ENCODE measurements at regions not wholly inside any gene's neighbourhood (a gene's known extent, or its start where the extent isn't known, plus 50 kb on each side); places are given as distances from the start of the nearest gene placed in this dataset.
A peak's percentile ranks its signal among the peaks of the same experiment; 100 is the strongest.

DNA sequence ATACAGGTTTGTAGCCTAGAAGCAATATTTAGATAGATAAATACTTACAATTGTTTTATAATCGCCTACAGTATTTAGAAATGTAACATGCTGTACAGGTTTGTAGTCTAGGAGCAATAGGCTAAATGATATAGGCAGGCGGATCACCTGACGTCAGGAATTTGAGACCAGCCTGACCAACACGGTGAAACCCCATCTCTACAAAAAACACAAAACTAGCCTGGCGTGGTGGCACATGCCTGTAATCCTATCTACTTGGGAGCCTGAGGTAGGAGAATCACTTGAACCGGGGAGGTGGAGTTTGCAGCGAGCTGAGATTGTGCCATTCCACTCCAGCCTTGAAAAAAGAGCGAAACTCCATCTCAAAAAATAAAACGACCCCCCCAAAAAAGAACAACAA, 375.2 kb upstream of the EPHA3 start:
- Histone ChIP-seq H3K9me3 (ENCODE audit: control insufficient read depth, insufficient read depth, low read depth, low read length) (no peaks in the 10 kb centered on the region), H3K79me2 (ENCODE audit: control insufficient read depth, insufficient read depth, low read length) (no peaks in the 10 kb centered on the region), H3K4me1 (ENCODE audit: control insufficient read depth, extremely low read depth, insufficient read depth, low read length) (no peaks in the 10 kb centered on the region), H4K20me1 (ENCODE audit: control insufficient read depth, extremely low read depth, insufficient read depth, low read length) (no peaks in the 10 kb centered on the region), H3K4me2 (ENCODE audit: extremely low read depth, insufficient read depth, low read length) (no peak overlapping the region), H3K36me3 (ENCODE audit: control insufficient read depth, insufficient read depth, low read length) (no peaks in the 10 kb centered on the region), H2AFZ (ENCODE audit: low read length) (no peak overlapping the region), H3K27ac (ENCODE audit: insufficient read depth, low read length) (no peak overlapping the region), H3K27me3 (ENCODE audit: control insufficient read depth, insufficient read depth, low read length) (no peaks in the 10 kb centered on the region), H3K9ac (ENCODE audit: insufficient read depth, low read length) (no peak overlapping the region), H3K4me3 (replicated peaks in 1 of 4; ENCODE audit: control extremely low read depth in 1 of 4, insufficient read depth in 1 of 4, low read depth in 3 of 4, low read length in 4 of 4) (no peak overlapping the region)
- DNase-seq (ENCODE audit: low read depth in 2 of 2), result no peak
- no peak for TF ChIP-seq EZH2 (IDR thresholded peaks at IDR 0.05; ENCODE audit: low read length, missing control alignments)
- TF ChIP-seq, protein P1, sequence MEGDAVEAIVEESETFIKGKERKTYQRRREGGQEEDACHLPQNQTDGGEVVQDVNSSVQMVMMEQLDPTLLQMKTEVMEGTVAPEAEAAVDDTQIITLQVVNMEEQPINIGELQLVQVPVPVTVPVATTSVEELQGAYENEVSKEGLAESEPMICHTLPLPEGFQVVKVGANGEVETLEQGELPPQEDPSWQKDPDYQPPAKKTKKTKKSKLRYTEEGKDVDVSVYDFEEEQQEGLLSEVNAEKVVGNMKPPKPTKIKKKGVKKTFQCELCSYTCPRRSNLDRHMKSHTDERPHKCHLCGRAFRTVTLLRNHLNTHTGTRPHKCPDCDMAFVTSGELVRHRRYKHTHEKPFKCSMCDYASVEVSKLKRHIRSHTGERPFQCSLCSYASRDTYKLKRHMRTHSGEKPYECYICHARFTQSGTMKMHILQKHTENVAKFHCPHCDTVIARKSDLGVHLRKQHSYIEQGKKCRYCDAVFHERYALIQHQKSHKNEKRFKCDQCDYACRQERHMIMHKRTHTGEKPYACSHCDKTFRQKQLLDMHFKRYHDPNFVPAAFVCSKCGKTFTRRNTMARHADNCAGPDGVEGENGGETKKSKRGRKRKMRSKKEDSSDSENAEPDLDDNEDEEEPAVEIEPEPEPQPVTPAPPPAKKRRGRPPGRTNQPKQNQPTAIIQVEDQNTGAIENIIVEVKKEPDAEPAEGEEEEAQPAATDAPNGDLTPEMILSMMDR (conservative IDR thresholded peaks at IDR 0.05 in 1 of 2, IDR thresholded peaks at IDR 0.05 in 1 of 2; ENCODE audit: low read depth in 1 of 2, low read length in 2 of 2), result no peak

DNA sequence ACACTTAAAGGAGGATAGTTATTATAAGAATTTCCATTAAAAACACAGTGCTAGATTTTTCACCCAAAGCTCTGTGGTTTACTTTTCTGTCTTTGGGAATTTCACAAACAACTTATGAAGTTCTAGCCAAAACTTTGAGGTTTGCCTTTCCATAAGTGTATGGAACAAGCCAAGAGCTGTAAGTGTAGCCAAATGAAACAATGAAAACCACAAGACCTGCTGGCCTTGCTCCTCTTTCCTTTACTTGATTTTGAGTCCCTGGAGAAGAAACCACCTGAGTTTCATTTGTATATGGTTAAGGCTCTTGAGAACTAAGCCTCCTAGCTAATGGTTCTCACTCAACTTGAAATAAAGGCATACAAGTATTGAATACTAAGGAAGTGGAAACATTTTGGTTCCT, 365.3 kb upstream of the EPHA3 start:
- TF ChIP-seq EZH2 (IDR thresholded peaks at IDR 0.05; ENCODE audit: low read length, missing control alignments), result no peak
- TF ChIP-seq, protein P1 (conservative IDR thresholded peaks at IDR 0.05 in 1 of 2, IDR thresholded peaks at IDR 0.05 in 1 of 2; ENCODE audit: low read depth in 1 of 2, low read length in 2 of 2), result no peak
- Histone ChIP-seq H3K9ac (ENCODE audit: insufficient read depth, low read length) (no peak overlapping the region), H3K27ac (ENCODE audit: insufficient read depth, low read length) (no peak overlapping the region), H3K36me3 (ENCODE audit: control insufficient read depth, insufficient read depth, low read length) (no peaks in the 10 kb centered on the region), H4K20me1 (ENCODE audit: control insufficient read depth, extremely low read depth, insufficient read depth, low read length) (no peaks in the 10 kb centered on the region), H3K27me3 (ENCODE audit: control insufficient read depth, insufficient read depth, low read length) (no peaks in the 10 kb centered on the region), H3K79me2 (ENCODE audit: control insufficient read depth, insufficient read depth, low read length) (no peaks in the 10 kb centered on the region), H3K4me3 (replicated peaks in 1 of 4; ENCODE audit: control extremely low read depth in 1 of 4, insufficient read depth in 1 of 4, low read depth in 3 of 4, low read length in 4 of 4) (no peak overlapping the region), H3K9me3 (ENCODE audit: control insufficient read depth, insufficient read depth, low read depth, low read length) (no peaks in the 10 kb centered on the region), H3K4me1 (ENCODE audit: control insufficient read depth, extremely low read depth, insufficient read depth, low read length) (no peaks in the 10 kb centered on the region), H2AFZ (ENCODE audit: low read length) (no peak overlapping the region), H3K4me2 (ENCODE audit: extremely low read depth, insufficient read depth, low read length) (no peak overlapping the region)
- DNase-seq (ENCODE audit: low read depth in 2 of 2), result peak in 1 of 2 donors; percentile 89

DNA sequence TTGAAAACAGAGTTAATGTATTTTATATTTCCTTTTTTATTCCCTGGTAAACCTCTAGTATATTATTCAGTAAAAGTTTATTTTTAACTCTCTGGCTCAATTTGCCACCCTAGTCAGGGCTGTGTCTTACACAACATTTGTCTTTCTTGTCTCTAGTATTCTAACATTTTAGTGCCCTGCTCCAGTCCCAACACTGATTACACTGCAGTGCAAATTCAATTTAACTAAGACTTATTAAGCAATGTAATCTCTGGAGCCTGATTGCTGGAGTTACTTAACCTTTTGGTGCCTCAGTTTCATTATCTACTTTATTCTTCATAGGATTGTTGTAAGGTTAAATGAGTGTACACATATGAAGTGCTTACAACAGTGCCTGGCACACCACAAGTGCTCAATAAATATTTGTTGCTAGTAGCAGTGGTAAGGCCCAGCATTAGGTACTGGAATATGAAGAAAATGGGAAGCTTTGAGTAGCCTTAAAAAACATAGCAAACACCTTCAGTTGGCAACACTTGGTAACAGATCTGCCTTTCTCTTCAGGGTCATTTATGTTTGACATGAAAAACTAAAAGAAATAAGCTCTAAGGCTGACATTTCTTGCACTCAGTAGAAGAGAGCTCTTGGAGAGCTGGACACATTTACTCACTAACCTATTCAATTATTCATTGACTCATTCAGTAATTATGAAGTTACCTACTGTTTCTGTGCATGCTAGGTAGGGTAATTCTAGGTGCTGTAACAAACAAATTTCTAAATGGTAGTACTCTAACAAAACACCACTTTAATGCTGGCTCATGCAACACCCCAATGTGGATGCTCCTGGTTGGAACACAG, 364.5 kb upstream of the EPHA3 start:
- H3K79me2 ChIP-seq (ENCODE audit: control insufficient read depth, insufficient read depth, low read length), result no peaks in the 10 kb centered on the region
- no peak overlapping the region for H3K4me2 ChIP-seq (ENCODE audit: extremely low read depth, insufficient read depth, low read length)
- no peaks in the 10 kb centered on the region for H3K36me3 ChIP-seq (ENCODE audit: control insufficient read depth, insufficient read depth, low read length)
- H3K27me3 ChIP-seq (ENCODE audit: control insufficient read depth, insufficient read depth, low read length), result no peaks in the 10 kb centered on the region
- no peaks in the 10 kb centered on the region for H4K20me1 ChIP-seq (ENCODE audit: control insufficient read depth, extremely low read depth, insufficient read depth, low read length)
- H3K9me3 ChIP-seq (ENCODE audit: control insufficient read depth, insufficient read depth, low read depth, low read length), result no peaks in the 10 kb centered on the region
- no peak overlapping the region for H3K9ac ChIP-seq (ENCODE audit: insufficient read depth, low read length)
- H3K4me3 ChIP-seq (replicated peaks in 1 of 4; ENCODE audit: control extremely low read depth in 1 of 4, insufficient read depth in 1 of 4, low read depth in 3 of 4, low read length in 4 of 4), result no peak overlapping the region
- no peak for DNase-seq (ENCODE audit: low read depth in 2 of 2)
- no peak overlapping the region for H2AFZ ChIP-seq (ENCODE audit: low read length)
- H3K4me1 ChIP-seq (ENCODE audit: control insufficient read depth, extremely low read depth, insufficient read depth, low read length), result no peaks in the 10 kb centered on the region
- H3K27ac ChIP-seq (ENCODE audit: insufficient read depth, low read length), result no peak overlapping the region
- TF ChIP-seq, protein P1 (conservative IDR thresholded peaks at IDR 0.05 in 1 of 2, IDR thresholded peaks at IDR 0.05 in 1 of 2; ENCODE audit: low read depth in 1 of 2, low read length in 2 of 2), result no peak
- no peak for TF ChIP-seq EZH2 (IDR thresholded peaks at IDR 0.05; ENCODE audit: low read length, missing control alignments)
